NCI-H345 (cell line): ENCODE measurements at regions not wholly inside any gene's neighbourhood (a gene's known extent, or its start where the extent isn't known, plus 50 kb on each side); places are given as distances from the start of the nearest gene placed in this dataset.

Source experiments
- DNase-seq: peaks from one replicate; lab custom pipeline; 2025; lab: John Stamatoyannopoulos, UW

GRCh38 chr4:174120446-174121295, 162.8 kb downstream of the FBXO8 start:
- peak; percentile 24 for DNase-seq

DNA sequence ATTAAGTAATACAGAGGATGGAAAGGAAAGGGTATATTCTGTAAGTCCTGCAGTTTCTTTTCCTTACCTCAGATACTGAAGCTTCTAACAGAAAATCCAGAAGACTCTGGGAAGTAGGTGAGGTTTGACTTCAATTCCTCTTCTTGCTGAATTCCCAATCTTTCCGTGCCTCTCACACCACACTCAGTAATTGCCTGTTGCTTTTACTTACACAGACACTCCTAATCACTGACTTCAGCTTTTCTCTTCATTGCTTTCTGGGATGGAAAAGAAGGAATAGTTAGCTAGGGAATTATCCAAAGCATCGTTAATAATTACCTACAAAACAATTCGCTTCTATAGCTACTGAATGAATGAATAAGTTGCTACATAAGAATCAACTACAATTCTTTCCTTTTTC, 163.6 kb downstream of the FBXO8 start:
- no peak for DNase-seq

GRCh38 chr4:174119051-174119450, 164.4 kb downstream of the FBXO8 start:
- no peak for DNase-seq

DNA sequence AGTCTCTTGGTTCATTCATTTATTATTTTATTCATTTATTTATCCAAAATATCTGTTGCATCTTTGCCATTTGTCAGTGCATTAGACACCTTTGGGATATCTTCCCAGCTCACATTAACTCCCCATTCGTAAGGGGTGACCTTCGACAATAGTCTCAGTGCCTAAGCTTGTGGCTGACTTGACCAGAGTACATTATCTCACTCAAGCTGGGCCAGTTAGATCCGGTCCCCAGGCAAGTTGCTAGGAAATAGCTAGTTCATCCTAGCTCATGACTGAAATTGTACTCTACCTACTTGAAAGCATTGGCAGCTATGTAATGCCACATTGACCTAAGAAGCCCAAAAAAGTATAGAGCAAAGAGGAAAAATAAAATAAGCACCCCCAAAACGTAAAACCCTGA, 165.3 kb downstream of the FBXO8 start:
- DNase-seq = no peak

DNA sequence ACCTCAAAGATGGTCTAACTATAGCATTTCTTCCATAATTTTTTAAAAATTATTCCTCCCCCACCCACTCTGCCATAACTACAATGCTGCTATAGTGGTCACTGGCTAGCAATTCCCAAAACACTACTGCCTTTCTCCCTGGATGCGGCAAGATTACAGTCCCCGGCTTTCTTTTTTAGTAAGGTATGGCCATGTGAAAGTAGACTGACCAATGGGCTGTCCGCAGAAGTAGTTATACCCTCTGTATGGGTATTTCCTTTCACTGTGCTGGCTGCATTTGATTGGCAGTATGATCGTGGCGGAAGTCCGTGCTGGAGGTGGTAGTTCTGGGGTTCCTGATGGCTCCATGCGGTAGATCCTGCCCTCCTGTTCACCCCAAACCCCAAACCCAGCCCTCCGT, 166.0 kb downstream of the FBXO8 start:
- DNase-seq = no peak

GRCh38 chr4:174116021-174116420, 167.4 kb downstream of the FBXO8 start:
- no peak for DNase-seq

DNA sequence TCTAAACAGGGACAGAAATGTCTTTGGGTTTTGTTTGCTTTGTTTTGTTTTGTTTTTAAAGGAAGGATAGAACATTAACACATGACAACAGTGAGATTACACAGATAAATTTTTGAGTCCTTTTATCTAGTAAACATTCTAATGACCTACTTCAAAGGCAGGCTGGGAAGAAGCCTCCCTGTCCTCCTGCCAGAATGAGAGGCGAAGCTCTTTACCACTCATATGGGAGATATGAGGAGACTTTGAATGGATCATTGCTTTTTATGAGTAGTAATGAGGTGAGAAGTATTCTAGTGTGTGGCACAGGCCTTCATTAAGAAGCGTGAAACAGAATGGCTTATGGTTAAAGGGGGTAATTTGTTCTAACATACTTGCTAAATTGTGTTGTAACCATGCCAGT, 172.0 kb downstream of the FBXO8 start:
- DNase-seq = no peak

- no peak for DNase-seq
Measured at GRCh38 chr4:174110180-174110579, 173.3 kb downstream of the FBXO8 start.

GRCh38 chr4:174107746-174108354, 175.6 kb downstream of the FBXO8 start:
- no peak for DNase-seq

- DNase-seq = no peak
Measured at GRCh38 chr4:174105202-174105601, 178.3 kb downstream of the FBXO8 start.

GRCh38 chr4:174100910-174101309, 182.6 kb downstream of the FBXO8 start:
- no peak for DNase-seq

DNA sequence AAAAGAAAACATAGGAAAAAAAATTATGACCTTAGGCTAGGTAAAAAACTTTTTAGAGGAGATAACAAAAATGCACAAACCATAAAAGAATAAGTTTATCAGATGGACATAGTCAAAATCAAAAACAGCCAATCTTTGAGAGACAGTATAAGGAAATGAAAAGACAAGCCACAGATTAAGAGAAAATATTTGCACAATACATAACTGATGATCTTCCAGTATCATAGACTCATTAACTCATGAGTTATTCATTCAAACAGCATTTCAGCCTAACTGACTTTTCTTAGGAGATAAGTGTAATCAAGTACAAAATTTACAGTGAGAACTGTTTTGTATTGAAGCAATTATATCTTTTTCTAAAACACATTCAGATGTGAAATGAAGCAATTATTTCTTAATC, 183.8 kb downstream of the FBXO8 start:
- no peak for DNase-seq

- no peak for DNase-seq
Measured at GRCh38 chr4:174096999-174097398, 186.5 kb downstream of the FBXO8 start.

DNA sequence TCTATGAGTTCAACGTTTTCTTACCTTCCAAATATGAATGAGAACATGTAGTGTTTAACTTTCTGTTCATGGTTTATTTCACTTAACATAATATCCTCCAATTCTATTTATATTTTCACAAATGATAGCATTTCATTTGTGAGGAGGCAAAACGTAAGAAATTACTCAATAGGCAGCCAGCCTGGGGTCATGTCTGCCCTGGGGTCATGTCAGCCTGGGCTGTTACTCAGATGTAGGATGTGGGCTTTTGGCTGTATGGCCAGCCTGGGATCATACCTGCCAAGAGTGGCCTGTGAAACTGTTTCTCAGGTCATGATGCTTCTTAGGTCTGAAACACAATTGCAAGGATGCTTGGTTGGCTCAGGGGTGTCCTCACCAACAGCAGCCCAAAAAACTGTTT, 187.0 kb downstream of the FBXO8 start:
- no peak for DNase-seq

DNA sequence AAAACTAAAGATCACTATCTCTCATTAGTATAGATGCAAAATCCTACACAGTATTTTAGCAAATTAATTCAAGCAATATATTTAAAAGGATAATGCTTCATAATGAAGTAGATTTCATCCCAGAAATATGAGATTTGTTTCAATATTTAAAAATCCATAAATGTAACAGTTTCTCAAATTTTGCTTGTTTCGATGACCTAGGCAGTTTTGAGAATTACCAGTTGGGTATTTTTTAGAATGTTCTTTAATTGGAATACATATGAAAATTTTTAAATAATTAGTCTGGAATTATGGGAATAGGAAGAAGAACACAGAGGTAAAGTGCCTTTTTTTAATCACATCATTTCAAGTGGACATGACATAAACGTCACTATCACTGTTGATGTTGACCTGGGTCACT, 192.3 kb downstream of the FBXO8 start:
- DNase-seq = no peak

- DNase-seq = no peak
Measured at GRCh38 chr4:174089711-174090110, 193.8 kb downstream of the FBXO8 start.

- DNase-seq = no peak
Measured at GRCh38 chr4:174088795-174089194, 194.7 kb downstream of the FBXO8 start.

DNA sequence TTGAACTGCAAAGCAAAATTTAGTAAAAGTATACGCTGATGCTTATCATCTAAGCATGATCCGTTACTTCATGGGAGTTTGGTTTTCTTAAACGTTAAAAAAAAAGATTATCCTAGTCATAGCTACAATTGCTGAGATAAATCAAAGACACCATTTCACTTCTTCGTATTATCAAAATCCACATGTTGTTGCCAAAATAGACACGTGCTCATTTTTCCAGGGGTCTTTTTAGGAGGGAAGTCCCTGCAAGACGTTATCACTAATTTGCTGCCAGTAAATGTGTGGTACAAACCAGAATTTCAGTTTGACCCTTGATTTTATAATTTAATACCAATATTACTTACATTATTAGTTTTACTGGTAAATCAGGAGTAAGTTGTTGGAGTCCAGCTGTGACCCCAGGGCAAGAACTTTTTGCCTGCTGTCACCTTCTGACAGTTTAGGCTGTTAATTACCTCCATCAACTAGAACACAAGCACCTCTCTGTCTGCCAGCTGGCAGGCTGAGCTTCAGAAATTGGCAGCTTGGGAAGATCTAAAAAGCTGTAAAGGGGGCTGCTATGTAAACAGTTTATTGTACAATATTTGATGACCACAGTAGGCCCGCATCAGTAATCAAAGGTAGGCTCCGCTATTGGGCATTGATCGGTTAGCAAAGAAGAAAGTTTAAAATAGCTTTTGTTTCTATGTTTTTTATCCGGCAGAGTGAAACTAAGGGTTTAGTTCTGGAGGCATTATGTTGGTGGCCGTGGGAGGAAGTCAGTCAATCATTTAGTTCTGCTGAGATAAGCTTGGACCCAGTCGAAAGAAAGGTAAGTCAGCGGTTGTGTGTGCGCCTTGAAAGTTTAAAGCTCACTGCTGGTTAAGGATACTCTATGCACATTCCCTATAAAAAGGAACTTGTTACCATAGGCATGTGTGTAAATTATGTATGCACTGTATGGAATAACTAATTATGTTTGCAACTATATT, 196.4 kb downstream of the FBXO8 start:
- no peak for DNase-seq

DNA sequence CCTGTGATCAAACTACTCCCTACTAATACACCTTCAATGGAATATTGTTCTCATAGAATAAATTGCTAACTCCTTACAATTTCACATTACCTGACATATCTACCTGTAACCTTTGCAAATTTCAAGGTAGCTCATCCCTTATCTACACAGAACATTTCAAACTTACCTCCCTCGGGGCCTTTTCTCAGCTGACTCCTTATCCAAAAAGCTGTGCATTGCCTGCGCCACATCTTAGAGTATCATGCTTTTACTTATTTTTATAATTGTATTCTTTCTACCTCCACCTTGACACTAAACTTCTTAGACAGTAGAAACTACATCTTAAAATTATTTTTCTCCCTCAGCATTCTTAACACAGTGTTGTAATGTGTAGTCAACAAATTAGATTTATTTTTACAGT, 198.5 kb downstream of the FBXO8 start:
- no peak for DNase-seq

- no peak for DNase-seq
Measured at GRCh38 chr4:174084542-174084941, 198.9 kb downstream of the FBXO8 start.

DNA sequence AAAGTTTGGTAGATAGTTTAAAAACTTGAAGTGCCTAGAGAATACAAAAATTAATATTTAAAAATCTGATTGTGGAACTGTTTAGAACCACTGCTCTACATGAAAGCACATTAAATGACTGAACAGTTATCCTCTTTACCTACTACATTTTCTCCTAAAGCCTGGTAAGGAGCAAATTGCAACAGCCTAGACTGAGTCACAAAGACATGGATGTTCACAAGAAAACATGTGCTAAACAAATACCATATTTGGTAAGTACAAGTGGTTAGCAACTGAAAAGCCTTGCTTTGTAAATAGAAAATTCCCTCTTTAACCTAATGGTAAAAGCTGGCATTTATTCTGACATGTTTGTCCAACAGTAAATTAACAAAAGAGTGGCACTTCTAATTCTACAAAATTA, 203.1 kb downstream of the FBXO8 start:
- DNase-seq = no peak

GRCh38 chr4:174071595-174071994, 211.9 kb downstream of the FBXO8 start:
- DNase-seq = no peak
